Testis (tissue), 2 donors: ENCODE measurements at regions not wholly inside any gene's neighbourhood (a gene's known extent, or its start where the extent isn't known, plus 50 kb on each side); places are given as distances from the start of the nearest gene placed in this dataset.

Experiments
- CTCF ChIP-seq, 3 experiments: fragments of 450-650 bp in 2 of 3; fragments of 200-600 bp in 1 of 3; sonication (generic) in 1 of 3; IDR thresholded peaks; one replicate each; pipeline ENCODE4 v1.5.1; 2016 to 2019; ENCODE audit warnings: antibody characterized with exemption in 3 of 3, mild to moderate bottlenecking in 2 of 3, moderate library complexity in 1 of 3
- POLR2A ChIP-seq: fragments of 450-650 bp; IDR thresholded peaks from one replicate; pipeline ENCODE4 v1.6.1; 2017; ENCODE audit warnings: antibody characterized with exemption, mild to moderate bottlenecking, moderate library complexity

- TF ChIP-seq POLR2A = no peak
- TF ChIP-seq CTCF (IDR thresholded peaks at IDR 0.05) = no peak
Measured at GRCh38 chr2:199024224-199024623, 433.5 kb downstream of the SATB2 start.
